ENCODE measurements at regions not wholly inside any gene's neighbourhood (a gene's known extent, or its start where the extent isn't known, plus 50 kb on each side); places are given as distances from the start of the nearest gene placed in this dataset.
"Not testable (repeated sequence)": the region's sequence is repeated elsewhere in the genome, so short reads cannot be mapped to it uniquely, and the experiment has no call there.

DNA sequence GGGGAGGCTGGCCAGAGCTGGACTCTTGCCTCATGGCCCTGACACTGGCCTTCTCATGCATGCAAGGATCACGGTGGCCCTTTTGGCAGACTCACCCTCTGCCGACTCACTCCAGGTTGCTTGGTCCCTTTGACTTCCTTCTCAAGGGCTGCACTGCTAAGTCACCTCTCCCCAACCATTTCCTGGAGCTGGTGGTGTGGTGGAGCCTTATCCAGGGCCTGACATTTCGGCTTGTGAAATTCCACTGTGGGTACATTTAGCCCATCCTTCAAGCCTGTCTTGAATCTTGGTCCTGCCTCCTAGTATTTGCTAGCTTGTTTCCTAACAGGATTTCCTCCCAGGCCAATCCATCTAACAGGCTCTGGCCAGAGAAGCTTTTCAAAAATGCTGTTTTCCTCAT, 52.6 kb upstream of the JUN start:
- DNase-seq (ENCODE audit: low read depth in 1 of 2, low spot score in 1 of 2) = no peak

DNA sequence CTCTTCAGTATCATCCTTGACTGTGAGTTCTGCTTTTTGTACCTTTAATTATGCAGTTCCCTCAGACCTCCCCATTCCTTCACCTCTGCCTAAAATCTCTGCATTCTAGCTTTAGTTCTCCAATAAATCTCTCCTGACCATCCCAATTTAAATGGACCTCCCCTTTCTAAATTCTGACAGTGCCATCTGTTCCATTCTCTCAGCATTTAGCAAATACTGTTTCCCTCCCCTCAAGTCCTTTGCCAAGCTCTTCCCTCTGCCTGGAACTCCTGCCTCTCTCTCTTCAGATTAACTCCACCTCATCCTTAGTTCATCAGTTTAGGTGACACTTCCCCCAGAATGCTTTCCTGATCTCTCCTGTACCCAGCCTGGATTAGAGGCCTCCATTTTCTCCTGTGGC, 54.0 kb upstream of the JUN start:
- DNase-seq (ENCODE audit: low read depth in 1 of 2, low spot score in 1 of 2) = no peak

- DNase-seq (ENCODE audit: low read depth in 1 of 2, low spot score in 1 of 2) = no peak
These were observed 55.4 kb upstream of the JUN start for GRCh38 chr1:58839147-58839795.

DNA sequence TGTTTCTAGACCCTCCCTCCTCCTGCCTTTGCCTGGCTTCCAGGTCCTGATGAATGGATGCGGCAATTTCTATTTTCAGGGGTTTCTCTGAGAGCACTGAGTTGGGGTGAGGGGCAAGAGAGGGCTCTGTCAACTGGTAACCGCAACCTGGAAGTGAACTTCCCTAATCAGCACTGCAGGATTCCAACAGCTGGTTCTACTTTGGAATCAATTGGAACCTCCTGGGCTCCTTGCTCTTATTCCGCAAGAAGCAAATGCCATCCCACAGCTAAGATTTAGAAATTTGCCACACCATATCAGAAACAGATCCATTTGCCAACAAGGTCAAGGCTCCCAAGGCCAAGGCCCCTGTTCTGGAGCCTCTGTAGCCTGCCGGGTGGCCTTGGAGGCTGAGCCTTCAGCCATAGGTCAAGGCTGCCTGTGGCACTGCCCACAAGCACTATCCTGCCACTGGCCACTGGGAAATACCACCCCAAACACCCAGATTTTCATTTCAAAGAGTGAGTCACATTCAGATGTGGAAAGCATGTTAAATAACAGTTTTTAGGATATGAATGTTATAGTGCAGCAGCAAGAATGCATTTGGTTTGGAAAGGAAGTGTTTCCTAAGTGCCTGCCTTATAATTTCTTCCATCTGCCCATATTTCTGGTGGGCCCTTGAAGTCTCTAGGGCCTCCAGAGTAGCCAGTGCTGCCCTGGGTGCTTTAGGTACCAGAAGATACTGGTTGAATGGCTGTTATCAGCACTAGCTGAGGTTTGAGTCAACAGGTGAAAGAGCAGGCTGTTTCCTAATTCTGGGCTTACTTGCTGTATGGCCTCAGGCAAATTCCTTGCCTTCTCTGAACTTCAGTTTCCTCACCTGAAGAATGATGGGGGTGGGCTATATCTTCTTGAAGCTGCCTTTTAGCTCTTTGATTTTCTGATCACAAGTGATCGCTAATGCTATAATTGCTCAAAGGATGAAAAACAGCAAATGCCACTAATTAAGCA, 56.3 kb upstream of the JUN start:
- DNase-seq (ENCODE audit: low read depth in 1 of 2, low spot score in 1 of 2) = no peak

GRCh38 chr1:58841455-58841854, 57.6 kb upstream of the JUN start:
- DNase-seq (ENCODE audit: low read depth in 1 of 2, low spot score in 1 of 2) = no peak

- DNase-seq (ENCODE audit: low read depth in 1 of 2, low spot score in 1 of 2) = no peak
These were observed 59.1 kb upstream of the JUN start for GRCh38 chr1:58842941-58843340.

GRCh38 chr1:58844176-58844575, 60.3 kb upstream of the JUN start:
- no peak for DNase-seq (ENCODE audit: low read depth in 1 of 2, low spot score in 1 of 2)

DNA sequence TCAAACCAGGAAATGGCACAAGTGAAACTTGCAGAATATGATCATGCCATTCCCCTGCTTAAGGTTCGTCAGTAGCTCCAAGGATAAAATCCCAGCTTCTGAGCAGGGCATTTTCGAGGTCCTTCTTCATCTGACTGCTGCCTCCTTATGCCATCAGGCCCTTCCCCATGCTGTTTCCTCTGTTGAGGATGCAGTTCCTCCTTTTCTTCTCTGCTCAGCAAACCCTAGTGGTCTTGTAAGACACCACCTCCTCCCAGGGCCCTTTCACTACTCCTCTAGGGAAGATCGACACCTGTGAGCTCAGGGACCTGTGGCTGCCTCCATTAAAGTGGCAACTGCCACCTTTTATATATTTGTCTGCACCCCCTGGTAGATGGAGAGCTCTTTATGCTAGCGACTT, 62.1 kb upstream of the JUN start:
- no peak for DNase-seq (ENCODE audit: low read depth in 1 of 2, low spot score in 1 of 2)

DNA sequence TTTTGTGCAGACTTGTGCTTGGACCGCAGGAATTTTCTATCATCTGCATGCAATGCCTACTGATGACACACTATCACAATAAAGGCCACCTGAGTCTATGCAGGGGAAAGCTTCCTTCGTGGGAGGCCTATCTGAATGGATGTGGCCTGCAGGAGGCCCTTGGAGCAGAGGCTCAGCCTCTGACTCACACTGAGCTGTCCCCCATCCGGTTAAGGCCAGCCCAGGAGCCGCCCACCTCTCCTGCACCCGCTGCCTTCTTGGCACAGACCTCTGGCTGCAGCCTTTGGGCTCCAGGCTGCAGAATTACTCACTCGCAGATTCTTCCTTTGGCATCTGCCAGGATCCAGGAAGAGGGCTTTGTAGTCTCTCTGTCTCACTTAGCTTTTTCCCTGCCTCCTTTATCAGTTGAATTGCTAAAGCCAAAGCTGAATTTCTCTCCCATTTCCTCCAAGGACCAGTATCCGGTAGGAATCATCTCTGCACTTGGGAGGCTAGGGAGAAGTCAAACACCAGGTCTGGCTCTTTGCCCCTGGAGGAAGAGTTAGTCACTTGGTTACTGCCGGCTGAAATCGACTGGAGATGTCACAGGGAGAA, 65.1 kb upstream of the JUN start:
- DNase-seq (ENCODE audit: low read depth in 1 of 2, low spot score in 1 of 2) = no peak

DNA sequence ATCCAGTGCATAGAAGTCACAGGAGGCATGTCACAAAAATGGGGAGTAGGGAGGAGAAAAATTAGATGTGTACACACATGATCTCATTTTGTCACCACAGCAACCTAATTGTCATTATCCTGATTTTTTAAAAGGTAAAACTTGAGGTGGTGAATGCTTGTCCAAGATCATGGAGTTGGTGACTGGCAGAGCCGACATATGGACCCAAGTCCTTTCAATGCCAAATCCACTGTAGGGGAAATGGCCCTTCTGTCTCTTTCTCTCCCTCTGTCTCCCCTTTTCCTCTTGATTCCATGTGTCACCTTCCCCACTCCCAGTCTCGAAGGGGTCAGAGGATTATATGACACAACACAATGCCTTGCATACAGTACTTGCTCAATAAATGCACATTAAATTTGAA, 65.7 kb upstream of the JUN start:
- DNase-seq (ENCODE audit: low read depth in 1 of 2, low spot score in 1 of 2) = no peak

GRCh38 chr1:58850636-58851035, 66.8 kb upstream of the JUN start:
- no peak for DNase-seq (ENCODE audit: low read depth in 1 of 2, low spot score in 1 of 2)

DNA sequence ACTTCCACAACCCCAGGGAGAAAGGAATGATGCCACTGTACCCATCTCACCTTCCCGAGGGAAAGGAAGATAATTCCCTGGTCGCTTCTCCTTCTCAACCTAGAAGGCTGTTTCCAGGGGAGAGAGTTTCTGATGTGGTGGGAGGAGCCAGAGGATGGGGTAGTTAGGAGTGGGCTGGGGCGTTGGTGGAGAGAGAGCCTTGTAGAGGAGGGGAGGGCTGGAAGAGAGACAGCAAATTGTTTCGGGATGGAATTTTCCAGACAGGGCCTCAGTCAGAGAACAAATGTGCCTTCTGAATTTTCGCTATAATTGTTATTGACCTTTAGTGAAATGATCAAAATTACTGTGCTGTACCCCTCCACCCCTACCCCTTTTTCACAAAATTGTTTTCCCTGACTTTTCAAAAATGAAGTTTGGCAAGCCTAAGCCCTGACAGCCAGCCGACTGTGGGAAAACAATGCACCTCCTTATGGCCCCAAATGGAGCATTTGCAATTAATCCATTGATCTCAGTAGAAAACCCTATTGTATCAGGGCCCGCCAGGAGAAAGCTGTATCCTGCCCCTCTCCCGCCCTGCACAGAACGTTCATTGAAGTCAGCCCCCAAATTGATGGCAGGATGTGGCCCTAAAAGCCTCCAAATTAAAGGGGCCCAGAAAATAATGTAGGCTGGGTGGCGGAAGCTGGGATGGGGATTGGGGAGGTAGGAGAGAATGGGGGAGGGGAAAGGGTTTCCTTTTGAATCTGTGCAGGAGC, 69.1 kb upstream of the JUN start:
- no peak for DNase-seq (ENCODE audit: low read depth in 1 of 2, low spot score in 1 of 2)

DNA sequence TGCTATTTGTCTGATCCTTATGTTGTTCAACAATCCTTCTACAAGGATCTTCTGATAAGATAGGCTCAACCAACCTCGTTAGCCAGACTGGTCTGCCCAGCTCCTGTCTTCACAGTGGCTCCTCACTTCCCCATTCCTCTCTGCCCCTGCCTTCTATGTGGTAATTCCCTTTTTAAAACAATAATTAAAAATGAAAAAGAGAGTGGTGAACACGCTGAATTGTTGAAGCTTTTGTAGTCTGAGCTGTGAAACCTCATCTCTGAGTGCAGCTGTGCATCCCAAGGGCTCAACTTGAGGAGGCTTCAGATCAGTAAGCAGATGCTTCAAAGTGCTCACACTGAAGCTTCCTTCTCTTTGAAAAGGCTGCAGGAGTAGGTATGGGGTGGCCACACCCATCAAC, 70.7 kb upstream of the JUN start:
- DNase-seq (ENCODE audit: low read depth in 1 of 2, low spot score in 1 of 2) = no peak

- DNase-seq (ENCODE audit: low read depth in 1 of 2, low spot score in 1 of 2) = no peak
These were observed 71.7 kb upstream of the JUN start for GRCh38 chr1:58855274-58856165.

DNA sequence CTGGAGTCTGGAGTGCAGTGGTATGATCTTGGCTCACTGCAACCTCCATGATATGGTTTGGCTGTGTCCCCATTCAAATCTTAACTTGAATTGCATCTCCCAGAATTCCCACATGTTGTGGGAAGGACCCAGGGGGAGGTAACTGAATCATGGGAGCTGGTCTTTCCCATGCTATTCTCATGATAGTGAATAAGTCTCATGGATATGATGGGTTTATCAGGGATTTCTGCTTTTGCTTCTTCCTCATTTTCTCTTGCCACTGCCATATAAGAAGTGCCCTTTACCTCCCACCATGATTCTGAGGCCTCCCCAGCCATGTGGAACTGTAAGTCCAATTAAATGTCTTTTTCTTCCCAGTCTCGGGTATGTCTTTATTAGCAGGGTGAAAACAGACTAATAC, 72.4 kb upstream of the JUN start:
- DNase-seq (ENCODE audit: low read depth in 1 of 2, low spot score in 1 of 2) = not testable (repeated sequence)

DNA sequence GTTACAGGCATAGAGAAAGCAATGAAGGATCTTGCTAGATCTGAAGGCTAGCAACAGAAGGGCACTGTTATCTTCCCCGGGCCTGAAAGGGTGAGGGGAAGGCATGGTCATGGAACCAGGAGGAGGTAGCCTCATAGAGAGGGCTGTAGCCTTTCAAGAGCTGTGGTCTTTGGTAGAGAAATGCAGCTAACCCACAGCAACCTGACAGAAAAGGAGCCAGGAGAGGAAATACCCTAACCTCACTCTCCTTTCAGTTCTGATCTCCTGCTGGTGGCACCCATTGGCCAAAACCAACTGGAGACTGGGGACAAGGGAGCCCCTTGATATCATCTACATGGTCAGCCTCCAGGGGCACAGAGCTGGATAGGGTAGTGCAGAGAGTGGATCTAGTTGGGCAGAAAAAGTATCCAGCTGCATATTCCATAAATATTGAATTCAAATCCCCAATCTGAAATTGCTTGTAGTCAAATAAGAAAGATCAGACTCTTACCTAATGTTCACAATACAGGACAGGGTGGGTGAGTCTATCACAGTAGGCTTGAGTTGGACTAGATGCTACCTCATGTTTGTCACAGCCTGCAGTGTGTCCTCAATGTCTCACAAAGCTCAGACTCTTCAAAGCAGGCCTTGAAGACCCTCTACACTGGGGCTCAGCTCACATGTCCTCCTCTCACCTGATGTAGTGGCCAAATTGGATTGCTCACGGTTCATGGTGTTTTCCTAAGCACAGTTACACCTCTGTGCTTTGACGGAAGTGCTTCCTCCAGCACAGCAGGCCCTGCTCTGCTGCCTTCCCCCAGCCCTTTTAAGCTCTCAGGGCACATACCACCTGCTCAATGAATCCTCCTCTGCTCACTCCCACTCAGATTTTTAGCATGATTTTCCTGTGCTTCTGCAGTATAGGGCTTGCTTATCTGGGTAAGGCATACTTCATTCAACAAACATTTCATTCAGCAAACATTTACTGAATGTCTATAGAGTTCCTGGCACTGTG, 74.1 kb upstream of the JUN start:
- DNase-seq (ENCODE audit: low read depth in 1 of 2, low spot score in 1 of 2) = no peak

DNA sequence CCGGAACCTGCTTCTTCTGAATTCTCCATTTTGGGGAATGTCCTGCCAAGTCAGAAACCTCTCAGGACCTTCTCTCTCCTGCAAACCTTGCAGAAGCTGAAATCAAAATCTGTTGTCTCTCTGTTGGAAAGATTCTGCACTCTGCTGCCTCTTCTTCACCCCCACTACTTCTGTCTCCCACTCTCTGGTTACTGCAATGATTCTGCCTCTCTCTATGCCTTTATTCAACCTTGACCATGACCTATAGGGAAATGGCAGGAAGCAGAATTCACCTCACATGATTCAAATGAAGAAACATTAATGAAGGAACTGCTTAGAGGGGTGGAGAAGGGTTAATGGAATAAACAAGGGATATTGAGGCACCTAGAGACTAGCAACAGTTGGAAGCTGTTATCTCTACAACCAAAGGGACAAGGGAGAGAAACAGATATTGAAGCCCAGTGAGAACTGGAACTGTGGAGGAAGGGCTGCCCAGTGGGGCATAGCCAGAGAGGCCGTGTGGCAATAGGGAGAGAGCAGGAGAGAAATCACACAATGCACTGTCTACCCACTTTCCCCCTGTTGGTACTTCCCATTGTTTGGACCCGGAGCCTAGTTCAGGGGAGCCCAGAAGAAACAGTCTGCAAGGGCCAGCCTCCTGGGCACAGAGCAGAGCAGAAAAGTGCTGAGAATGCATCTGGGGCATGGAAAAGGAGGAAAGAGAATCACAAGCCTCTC, 76.1 kb upstream of the JUN start:
- DNase-seq (ENCODE audit: low read depth in 1 of 2, low spot score in 1 of 2) = no peak

GRCh38 chr1:58861076-58861475, 77.2 kb upstream of the JUN start:
- no peak for DNase-seq (ENCODE audit: low read depth in 1 of 2, low spot score in 1 of 2)

- DNase-seq (ENCODE audit: low read depth in 1 of 2, low spot score in 1 of 2) = no peak
These were observed 77.7 kb upstream of the JUN start for GRCh38 chr1:58861506-58861905.

All from stimulated activated CD4-positive, alpha-beta T cell treated with anti-CD3 and anti-CD28 coated beads, Interleukin-15, amount 100 ng/mL, for 1 hour (primary cell).